ENCODE measurements at regions not wholly inside any gene's neighbourhood (a gene's known extent, or its start where the extent isn't known, plus 50 kb on each side); places are given as distances from the start of the nearest gene placed in this dataset.

- no peak for TF ChIP-seq CTCF (IDR thresholded peaks at IDR 0.05; ENCODE audit: borderline replicate concordance, extremely low read depth, low read length, poor library complexity, severe bottlenecking)
- TF ChIP-seq EZH2 (IDR thresholded peaks at IDR 0.05; ENCODE audit: borderline replicate concordance, low read depth, low read length, severe bottlenecking) = no peak
Measured at GRCh38 chr3:43233062-43233461, 53.3 kb upstream of the SNRK start.
